Activated CD8-positive, alpha-beta memory T cell treated with anti-CD3 and anti-CD28 coated beads, Interleukin-2, amount 10 ng/mL, durations not matched to agents 7 days and 5 days (primary cell): ENCODE measurements at regions not wholly inside any gene's neighbourhood (a gene's known extent, or its start where the extent isn't known, plus 50 kb on each side); places are given as distances from the start of the nearest gene placed in this dataset.
A peak's percentile ranks its signal among the peaks of the same experiment; 100 is the strongest.

Experiments used
- ATAC-seq: fragments of 150-1000 bp; cut with Tn5 transposase; one replicate; pipeline ENCODE4 v1.10.0; 2021; ENCODE audit warnings: moderate library complexity
- CTCF ChIA-PET: fragments of 350-600 bp; sonication (Branson Sonifier 250); formaldehyde crosslinking; loops from one replicate; lab custom pipeline; 2021; ENCODE audit warnings: antibody characterized with exemption; lab: Charles Lee
- DNase-seq: peaks from one replicate; pipeline ENCODE4 v3.0.0-alpha.2; 2020
- H3K27ac Mint-ChIP-seq: one replicate; pipeline ENCODE4 v1.8.0; 2021; ENCODE audit warnings: mild to moderate bottlenecking, mixed read lengths
- H3K27me3 Mint-ChIP-seq: one replicate; pipeline ENCODE4 v1.8.0; 2021; ENCODE audit warnings: mixed read lengths
- H3K36me3 Mint-ChIP-seq: one replicate; pipeline ENCODE4 v1.8.0; 2021; ENCODE audit warnings: mild to moderate bottlenecking, mixed read lengths
- H3K4me1 Mint-ChIP-seq: one replicate; pipeline ENCODE4 v1.8.0; 2021; ENCODE audit warnings: mixed read lengths
- H3K4me3 Mint-ChIP-seq: one replicate; pipeline ENCODE4 v1.8.0; 2021; ENCODE audit warnings: mild to moderate bottlenecking, moderate library complexity, mixed read lengths
- H3K9me3 Mint-ChIP-seq: one replicate; pipeline ENCODE4 v1.8.0; 2022; ENCODE audit warnings: low read depth, mixed read lengths

DNA sequence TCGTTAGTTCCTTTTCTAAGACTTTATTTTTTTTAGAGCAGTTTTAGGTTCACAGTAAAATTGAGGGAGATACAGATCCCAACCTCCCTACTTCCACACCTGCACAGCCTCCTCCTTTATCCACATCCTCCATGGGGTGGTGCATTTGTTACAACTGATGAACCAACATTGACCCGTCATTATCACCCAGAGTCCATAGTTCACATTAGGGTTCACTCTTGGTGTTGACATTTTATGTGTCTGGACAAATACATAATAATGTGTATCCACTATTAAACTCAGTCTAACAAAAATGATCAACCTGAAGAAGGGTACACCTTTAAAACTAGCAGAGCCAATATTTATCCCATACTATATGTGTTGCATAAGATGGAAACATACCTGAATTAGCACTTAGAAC is 130.4 kb upstream of the CCDC28A start:
- peaks cover 9% of the 10 kb centered on the region for H3K27me3 Mint-ChIP-seq
- no peaks in the 10 kb centered on the region for H3K4me1 Mint-ChIP-seq
- CTCF ChIA-PET: no interaction called here
- no peaks in the 10 kb centered on the region for H3K9me3 Mint-ChIP-seq
- no peak overlapping the region for H3K27ac Mint-ChIP-seq
- no peak for ATAC-seq
- no peaks in the 10 kb centered on the region for H3K36me3 Mint-ChIP-seq
- no peak for DNase-seq
- H3K4me3 Mint-ChIP-seq: no peak overlapping the region

- Mint-ChIP-seq H3K4me1 (no peaks in the 10 kb centered on the region), H3K27me3 (peaks cover 3% of the 10 kb centered on the region), H3K27ac (no peak overlapping the region), H3K4me3 (no peak overlapping the region), H3K36me3 (no peaks in the 10 kb centered on the region), H3K9me3 (no peaks in the 10 kb centered on the region)
- CTCF ChIA-PET: no interaction called here
- ATAC-seq (no peak), DNase-seq (no peak)
These were observed 127.5 kb upstream of the CCDC28A start for GRCh38 chr6:138645976-138646640.

- Mint-ChIP-seq H3K9me3 (no peaks in the 10 kb centered on the region), H3K4me1 (no peaks in the 10 kb centered on the region), H3K27me3 (peaks cover 7% of the 10 kb centered on the region), H3K4me3 (no peak overlapping the region), H3K27ac (no peak overlapping the region), H3K36me3 (no peaks in the 10 kb centered on the region)
- ATAC-seq (no peak), DNase-seq (no peak)
- CTCF ChIA-PET: no interaction called here
These were observed 126.6 kb upstream of the CCDC28A start for GRCh38 chr6:138647006-138647405.

GRCh38 chr6:138648127-138648526 is 125.4 kb upstream of the CCDC28A start:
- Mint-ChIP-seq H3K4me3 (no peak overlapping the region), H3K4me1 (no peaks in the 10 kb centered on the region), H3K27ac (no peak overlapping the region), H3K9me3 (no peaks in the 10 kb centered on the region), H3K27me3 (peaks cover 6% of the 10 kb centered on the region), H3K36me3 (no peaks in the 10 kb centered on the region)
- CTCF ChIA-PET: interaction anchor here (0.7 to 1.3 kb wide), 2 partner anchors 44 to 88 kb away, joined by 3 to 4 read pairs; no protein-coding TSS in a partner anchor
- no peak for DNase-seq
- no peak for ATAC-seq

DNA sequence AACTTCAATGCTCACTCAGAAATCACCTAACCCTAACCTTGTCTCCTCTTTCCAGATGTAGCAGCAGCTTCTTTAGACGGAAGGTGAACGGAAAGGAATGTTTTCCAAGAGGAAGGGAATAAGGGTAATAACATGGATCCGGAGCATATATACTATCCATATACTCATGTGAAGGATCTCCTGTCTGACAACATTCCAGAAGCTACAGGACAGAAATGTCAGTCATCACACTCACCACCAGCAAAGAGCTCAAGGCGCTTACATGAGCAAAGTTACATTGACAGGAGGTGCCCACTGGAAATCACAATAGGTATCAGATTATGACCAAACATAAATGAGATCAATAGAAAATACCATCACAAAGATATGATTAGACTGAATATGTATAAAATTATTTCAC is 122.1 kb upstream of the CCDC28A start:
- H3K4me3 Mint-ChIP-seq: no peak overlapping the region
- no peaks in the 10 kb centered on the region for H3K9me3 Mint-ChIP-seq
- CTCF ChIA-PET: no interaction called here
- peaks cover 15% of the 10 kb centered on the region for H3K4me1 Mint-ChIP-seq
- DNase-seq (no peak), ATAC-seq (no peak)
- H3K27me3 Mint-ChIP-seq: peaks cover 26% of the 10 kb centered on the region
- H3K27ac Mint-ChIP-seq: no peak overlapping the region
- H3K36me3 Mint-ChIP-seq: no peaks in the 10 kb centered on the region

DNA sequence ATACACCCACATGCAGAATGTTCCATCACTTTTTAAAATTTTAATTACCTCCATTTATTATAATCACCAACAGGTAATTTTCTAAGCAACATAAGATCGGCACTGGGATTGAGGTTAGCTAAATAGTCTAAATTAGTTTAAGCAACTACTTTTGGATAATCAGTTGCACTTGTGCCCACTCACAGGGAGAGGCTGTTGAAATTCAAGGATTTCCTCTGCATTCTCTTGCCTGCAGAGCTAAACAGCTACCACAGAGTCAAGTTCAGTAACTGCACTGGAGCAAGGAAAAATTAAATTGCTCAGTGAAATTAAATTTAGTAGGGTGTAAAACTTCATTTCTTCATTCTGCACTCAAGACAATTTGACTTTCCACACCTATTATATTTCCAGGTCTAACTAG is 120.7 kb upstream of the CCDC28A start:
- Mint-ChIP-seq H3K9me3 (no peaks in the 10 kb centered on the region), H3K27ac (no peak overlapping the region), H3K4me1 (peaks cover 15% of the 10 kb centered on the region), H3K4me3 (no peak overlapping the region), H3K36me3 (no peaks in the 10 kb centered on the region), H3K27me3 (peaks cover 36% of the 10 kb centered on the region)
- DNase-seq (no peak), ATAC-seq (no peak)
- CTCF ChIA-PET: no interaction called here

- Mint-ChIP-seq H3K27me3 (peaks cover 42% of the 10 kb centered on the region), H3K36me3 (no peaks in the 10 kb centered on the region), H3K4me3 (no peak overlapping the region), H3K27ac (no peak overlapping the region), H3K4me1 (peaks cover 15% of the 10 kb centered on the region), H3K9me3 (no peaks in the 10 kb centered on the region)
- DNase-seq: no peak
- CTCF ChIA-PET: no interaction called here
- no peak for ATAC-seq
These were observed 120.1 kb upstream of the CCDC28A start for GRCh38 chr6:138653435-138653834.

- Mint-ChIP-seq H3K9me3 (no peaks in the 10 kb centered on the region), H3K36me3 (no peaks in the 10 kb centered on the region), H3K27ac (no peak overlapping the region), H3K4me3 (no peak overlapping the region), H3K4me1 (peaks cover 17% of the 10 kb centered on the region), H3K27me3 (peaks cover 45% of the 10 kb centered on the region)
- DNase-seq (peak; percentile 52), ATAC-seq (peak; percentile 86)
- CTCF ChIA-PET: interaction anchor here (0.6 to 1.2 kb wide), 4 partner anchors 9 to 111 kb away, joined by 3 to 4 read pairs (median 3); no protein-coding TSS in a partner anchor
These were observed 118.6 kb upstream of the CCDC28A start for GRCh38 chr6:138654715-138655634.

DNA sequence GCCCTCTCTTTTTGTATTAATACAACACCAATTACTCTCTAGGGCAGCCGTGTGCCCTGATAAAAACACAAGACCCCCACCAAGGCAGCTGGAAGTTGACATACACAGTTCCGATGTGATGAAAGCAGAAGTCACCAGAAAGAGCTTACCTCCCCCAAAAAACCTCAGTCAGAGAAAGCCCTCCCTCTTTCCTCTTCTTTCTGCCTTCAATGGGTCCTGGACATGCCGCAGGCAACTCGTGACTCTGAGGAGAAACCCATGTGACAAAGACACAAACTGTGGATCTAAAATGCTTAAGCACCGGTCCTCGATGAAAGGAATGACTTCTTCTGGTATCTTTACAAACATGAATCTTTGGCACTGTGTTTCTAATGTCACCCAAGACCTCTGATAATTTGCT is 117.7 kb upstream of the CCDC28A start:
- Mint-ChIP-seq H3K36me3 (no peaks in the 10 kb centered on the region), H3K4me1 (peaks cover 17% of the 10 kb centered on the region), H3K9me3 (no peaks in the 10 kb centered on the region), H3K27me3 (peaks cover 45% of the 10 kb centered on the region), H3K27ac (no peak overlapping the region), H3K4me3 (no peak overlapping the region)
- DNase-seq (no peak), ATAC-seq (no peak)
- CTCF ChIA-PET: interaction anchor here (1.2 kb wide), 1 partner anchor 8 kb away, joined by 3 read pairs; no protein-coding TSS in a partner anchor

GRCh38 chr6:138656364-138657064 is 117.1 kb upstream of the CCDC28A start:
- ATAC-seq (no peak), DNase-seq (no peak)
- H3K27ac Mint-ChIP-seq: no peak overlapping the region
- peaks cover 42% of the 10 kb centered on the region for H3K27me3 Mint-ChIP-seq
- peaks cover 17% of the 10 kb centered on the region for H3K4me1 Mint-ChIP-seq
- H3K9me3 Mint-ChIP-seq: no peaks in the 10 kb centered on the region
- H3K36me3 Mint-ChIP-seq: no peaks in the 10 kb centered on the region
- no peak overlapping the region for H3K4me3 Mint-ChIP-seq
- CTCF ChIA-PET: interaction anchor here (1.2 kb wide), 1 partner anchor 8 kb away, joined by 3 read pairs; no protein-coding TSS in a partner anchor

- Mint-ChIP-seq H3K27ac (no peak overlapping the region), H3K27me3 (peaks cover 41% of the 10 kb centered on the region), H3K9me3 (no peaks in the 10 kb centered on the region), H3K4me3 (no peak overlapping the region), H3K36me3 (no peaks in the 10 kb centered on the region), H3K4me1 (peaks cover 17% of the 10 kb centered on the region)
- CTCF ChIA-PET: no interaction called here
- ATAC-seq (no peak), DNase-seq (no peak)
These were observed 116.5 kb upstream of the CCDC28A start for GRCh38 chr6:138657065-138657425.

- Mint-ChIP-seq H3K4me1 (peaks cover 6% of the 10 kb centered on the region), H3K27ac (no peak overlapping the region), H3K36me3 (no peaks in the 10 kb centered on the region), H3K27me3 (peaks cover 36% of the 10 kb centered on the region), H3K9me3 (no peaks in the 10 kb centered on the region), H3K4me3 (no peak overlapping the region)
- DNase-seq (no peak), ATAC-seq (no peak)
- CTCF ChIA-PET: interaction anchor here (0.7 kb wide), 1 partner anchor 44 kb away, joined by 3 read pairs; no protein-coding TSS in a partner anchor
These were observed 113.6 kb upstream of the CCDC28A start for GRCh38 chr6:138659998-138660397.

GRCh38 chr6:138662471-138662870 is 111.1 kb upstream of the CCDC28A start:
- no peak overlapping the region for H3K4me3 Mint-ChIP-seq
- H3K27me3 Mint-ChIP-seq: peaks cover 20% of the 10 kb centered on the region
- ATAC-seq (no peak), DNase-seq (no peak)
- CTCF ChIA-PET: no interaction called here
- no peak overlapping the region for H3K27ac Mint-ChIP-seq
- no peaks in the 10 kb centered on the region for H3K9me3 Mint-ChIP-seq
- H3K4me1 Mint-ChIP-seq: peaks cover 2% of the 10 kb centered on the region
- H3K36me3 Mint-ChIP-seq: no peaks in the 10 kb centered on the region
